Fibroblast of skin of scalp (primary cell): ENCODE measurements at regions not wholly inside any gene's neighbourhood (a gene's known extent, or its start where the extent isn't known, plus 50 kb on each side); places are given as distances from the start of the nearest gene placed in this dataset.

Experiments
- DNase-seq: peaks from one replicate; pipeline ENCODE4 v3.0.0-alpha.2; 2013

DNA sequence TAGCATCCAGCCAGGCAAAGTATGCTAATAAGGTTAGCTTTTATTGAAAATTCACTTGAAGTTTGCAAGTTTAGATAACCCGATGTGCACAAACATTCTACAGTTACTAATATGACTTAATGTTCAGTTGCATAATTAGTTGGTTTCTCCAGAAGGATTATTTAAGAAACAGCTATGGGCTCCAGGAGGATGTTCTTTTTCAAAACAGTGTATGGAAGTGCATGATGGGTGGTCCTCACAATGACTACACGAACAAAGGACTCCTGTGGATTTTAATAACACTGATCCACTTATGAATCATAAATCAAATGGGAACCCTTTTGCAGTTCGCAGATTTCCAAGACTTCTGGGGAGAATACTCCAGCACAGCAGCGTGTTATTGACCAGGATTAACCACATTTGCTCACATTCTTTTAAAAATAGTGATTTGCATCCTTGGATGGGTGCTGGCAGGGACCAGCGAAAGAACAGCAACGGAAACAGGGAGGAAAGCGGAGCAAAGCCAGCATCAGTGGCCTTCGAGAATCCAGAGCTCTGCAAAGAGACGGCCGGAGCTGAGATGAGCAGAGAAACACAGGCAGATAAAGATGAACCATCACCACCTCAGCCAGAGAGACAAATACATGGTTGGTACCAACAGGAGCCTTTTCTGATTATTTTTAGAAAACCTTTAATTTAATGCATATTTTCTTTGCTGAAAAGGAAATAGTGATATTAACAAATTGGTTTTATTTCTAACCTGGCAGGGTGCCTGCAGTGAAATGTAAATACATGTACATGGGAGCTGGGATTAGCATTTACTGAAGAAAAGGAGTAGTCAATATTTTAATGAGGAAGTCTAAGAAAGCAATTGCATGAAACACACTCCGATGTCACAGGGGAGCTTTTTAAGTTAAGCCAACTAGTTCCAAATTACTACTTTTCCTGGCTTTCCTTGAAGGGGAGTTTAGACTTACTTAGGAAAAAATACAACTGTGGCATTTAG lies 623.2 kb upstream of the ZFHX3 start:
- peak; percentile 1 for DNase-seq

DNA sequence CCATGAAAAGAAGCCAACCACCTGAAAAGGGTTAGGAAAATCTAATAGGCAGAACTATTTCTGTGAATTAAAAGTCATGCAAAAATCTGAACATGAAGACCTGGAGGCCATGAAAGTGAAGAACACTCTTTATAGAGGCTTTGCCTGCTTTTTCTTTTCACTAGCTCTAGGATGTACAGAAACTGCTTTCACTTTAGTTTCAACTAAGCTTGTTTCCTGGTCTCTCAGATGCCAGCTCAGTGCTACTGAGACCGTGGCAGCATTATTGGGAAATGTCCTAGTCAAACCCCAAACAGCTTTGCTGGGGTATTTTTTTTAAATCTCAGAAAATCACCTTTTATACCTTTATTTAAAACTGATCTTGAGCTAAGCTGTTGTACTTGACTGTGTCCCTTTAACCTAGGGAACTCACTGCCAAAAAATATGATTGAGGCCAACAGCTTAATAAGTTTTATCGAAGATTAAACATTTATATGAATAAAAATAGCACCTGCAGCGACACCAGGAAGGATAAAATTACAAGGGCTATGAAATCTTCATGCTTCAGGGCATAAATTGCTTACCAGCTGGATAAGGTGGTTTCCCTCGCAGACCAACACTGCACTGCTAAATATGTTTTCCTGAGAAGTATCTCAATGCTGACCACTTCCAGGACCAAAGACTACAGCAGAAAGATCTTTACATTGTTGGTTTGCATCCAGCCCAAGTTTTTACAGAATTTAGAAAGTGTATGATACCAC lies 621.8 kb upstream of the ZFHX3 start:
- DNase-seq = no peak

DNA sequence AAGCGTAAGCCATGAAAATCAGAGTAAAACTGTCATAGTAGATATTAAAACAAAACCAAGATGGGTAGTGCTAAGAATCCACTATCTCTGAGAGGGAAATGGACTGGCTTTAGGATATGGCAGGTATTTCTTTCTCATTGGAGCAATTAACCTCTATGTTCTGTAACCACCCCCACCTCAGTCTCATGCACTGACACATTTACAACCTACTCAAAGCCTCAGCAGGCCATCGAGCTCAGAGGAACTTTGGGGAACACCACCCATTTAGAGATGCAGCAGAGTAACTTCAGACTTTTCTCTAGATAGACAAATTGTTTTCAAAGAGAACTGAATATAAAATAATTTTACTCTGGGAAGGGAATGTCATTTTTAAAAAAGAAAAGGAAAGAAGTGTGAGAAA lies 615.8 kb upstream of the ZFHX3 start:
- no peak for DNase-seq

DNA sequence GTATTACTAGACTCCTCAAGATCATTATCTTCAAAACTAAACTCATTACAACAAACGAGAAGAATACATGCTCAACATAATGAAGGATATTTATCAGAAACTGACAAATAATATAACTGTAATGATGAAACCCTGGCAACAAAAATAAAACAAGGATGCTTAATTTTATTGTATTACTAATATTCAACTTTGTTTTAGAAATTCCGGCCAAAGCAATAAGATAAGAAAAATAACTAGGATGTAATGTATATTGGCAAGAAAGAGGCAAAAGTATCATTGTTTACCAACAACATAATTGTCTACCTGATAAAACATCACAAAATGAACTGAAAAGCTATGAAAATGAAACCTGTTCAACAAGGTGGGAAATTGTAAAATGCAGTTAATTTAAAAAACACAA lies 588.3 kb upstream of the ZFHX3 start:
- no peak for DNase-seq

DNA sequence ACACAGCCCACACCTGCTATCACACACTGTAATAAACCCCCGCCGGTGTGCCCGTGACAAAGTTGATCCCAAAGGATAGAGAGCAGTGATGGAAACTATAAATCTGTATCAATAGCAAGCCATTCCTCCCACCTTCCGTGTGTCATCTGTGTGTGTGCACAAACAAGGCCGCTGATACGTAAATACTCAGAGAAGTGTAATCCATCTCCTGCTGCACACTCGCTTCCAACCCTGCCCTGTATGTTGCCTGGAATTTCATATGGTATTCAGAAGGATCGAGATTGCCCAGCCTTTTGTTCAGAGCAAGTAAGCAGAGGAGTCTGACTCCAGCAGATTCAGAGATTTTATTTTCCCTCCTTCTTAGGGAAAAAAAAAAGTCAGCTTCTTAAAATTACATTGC lies 581.1 kb upstream of the ZFHX3 start:
- no peak for DNase-seq

DNA sequence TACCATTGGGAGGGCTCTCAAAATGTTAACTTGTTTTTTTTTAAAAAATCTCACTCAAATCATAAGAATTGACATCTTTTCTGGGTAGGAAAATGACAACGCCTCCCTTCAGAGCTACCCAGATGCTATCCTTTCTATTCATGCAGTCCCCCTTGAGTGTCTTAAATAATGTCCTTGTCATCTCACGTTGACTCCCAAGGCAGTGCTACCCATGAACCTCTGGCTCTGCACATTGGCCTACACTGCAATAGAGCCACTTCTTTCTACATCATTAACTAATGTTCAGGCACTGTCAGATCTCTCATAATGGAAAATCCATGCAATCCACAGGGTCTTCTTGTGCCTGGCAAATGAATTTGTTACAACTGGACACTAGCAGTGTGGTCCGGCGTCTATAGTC lies 569.8 kb upstream of the ZFHX3 start:
- no peak for DNase-seq

DNA sequence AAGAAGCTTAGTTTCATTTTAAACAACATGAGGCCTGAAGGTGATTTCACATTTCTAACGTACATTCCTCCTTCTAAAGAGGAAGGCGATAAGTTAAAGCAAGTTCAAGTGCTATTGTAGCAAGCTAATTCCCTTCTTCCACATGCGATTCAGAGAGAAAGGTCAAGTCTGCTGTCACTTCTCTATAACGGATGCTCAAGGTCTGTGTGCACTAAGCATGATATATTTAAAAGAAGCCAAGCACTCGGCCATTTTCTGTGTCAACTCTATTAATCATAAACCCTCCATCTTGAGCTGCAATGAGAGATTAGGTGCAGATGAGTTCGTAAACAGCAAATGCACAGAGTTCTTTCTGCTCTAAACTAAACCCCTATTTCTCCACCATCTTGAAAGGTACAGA lies 568.8 kb upstream of the ZFHX3 start:
- no peak for DNase-seq

DNA sequence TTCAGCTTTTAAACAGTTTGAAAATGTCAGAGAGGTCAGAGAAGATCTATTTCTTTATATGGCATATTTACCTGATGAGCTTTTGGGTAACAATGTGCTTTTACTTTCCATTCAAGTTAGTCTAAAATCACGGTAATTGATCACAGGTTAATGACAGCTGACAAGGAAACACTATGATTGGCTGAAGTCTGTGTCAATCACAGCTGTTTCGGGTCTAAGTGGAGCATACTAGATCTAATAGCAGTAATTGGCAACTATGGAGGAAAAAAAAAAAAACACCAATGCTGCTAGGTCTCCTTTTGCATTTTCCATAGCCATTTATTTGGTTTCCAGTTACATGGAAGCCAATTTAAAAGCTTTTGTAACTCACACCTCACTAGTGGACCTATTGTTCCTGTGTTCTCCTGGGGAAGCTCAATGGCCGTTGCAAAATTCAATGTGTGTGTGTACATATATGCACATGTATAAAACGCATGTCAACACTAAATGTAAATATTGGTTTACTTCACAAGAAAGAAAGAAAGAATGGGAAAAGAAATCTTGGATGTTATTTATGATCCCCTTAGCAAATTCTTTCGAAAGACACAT lies 568.3 kb upstream of the ZFHX3 start:
- peak; percentile 4 for DNase-seq

DNA sequence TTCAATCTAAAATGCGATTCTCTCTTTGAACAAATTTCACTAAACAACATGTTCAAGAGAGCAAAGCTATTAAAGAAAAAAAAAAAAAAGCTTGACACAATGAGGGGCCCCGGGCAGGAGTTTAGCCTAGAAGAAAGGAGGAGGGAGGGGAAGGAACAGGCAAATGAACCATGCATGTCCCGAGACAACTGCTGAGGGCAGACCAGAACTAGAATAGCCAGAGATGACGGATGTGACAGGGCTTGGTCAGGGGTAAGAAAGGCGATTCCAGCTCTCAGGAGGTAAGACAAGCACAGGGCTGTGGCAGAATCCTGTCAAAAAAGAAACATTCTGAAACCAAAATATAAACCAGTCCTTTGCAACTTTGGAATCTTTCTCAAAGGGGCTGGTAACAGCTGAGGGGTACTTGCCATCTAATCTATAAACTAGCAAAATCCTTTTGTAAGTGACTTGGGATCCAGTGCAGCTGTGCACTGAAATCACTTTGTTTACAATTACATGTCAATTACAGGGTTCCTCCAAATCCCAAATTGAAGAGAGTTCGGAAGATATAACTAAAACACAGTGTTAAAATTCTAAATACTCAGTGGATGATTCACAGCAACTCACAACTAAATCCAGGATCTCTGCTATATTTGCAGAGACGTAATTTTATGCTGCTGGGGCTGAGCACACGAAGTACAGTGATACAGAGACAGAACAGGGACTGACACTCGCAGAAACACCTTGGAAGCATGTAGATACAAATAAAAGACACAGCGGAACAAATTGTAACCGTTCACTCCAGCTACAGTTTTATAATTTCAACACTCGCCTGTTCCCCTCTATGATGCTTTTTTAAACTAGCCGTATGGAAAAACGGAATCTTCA lies 567.4 kb upstream of the ZFHX3 start:
- DNase-seq = no peak

DNA sequence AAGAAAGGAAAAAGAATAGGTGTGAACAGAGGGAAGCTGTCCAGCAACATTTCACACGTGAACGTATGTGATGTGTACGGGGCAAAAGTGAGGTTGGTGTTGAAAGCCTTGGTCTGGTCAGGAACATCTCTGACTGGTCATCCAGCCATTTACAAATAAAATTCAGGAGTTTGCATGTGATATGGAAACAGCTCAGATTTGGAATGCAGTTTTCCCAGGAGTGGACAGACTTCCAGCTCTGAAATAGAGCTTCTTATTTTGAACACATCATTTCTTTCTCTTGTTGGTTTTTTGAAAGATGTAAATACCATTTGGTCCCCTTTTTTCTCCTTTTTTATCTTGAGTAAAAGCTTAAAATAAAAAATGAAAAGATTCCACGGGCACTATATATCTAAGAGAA lies 566.2 kb upstream of the ZFHX3 start:
- DNase-seq = no peak

DNA sequence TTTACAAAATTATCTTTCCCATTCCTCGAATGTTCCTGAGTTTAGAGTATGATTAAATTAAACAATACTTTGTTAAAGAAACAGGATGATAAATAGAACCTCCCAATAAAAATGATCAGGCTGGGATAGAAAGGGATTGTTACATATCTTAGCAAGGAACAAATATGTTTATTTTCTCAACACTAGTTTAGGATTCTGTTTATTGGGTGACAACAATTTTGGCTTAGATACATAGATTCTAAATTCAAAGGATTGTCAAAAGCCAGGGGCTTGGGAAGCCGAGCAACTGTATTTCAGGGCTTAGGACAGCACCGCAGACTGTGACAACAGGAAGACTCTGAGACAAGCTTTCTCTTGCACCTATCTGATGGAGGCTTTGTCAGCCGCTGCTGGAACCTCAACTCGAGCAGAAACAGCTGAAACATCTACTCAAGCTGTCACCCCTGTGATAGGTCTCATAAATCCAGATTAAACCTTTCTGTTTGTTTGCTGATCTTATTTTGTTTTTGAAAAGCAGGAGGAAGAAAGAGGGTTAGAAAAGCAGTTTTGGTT lies 562.8 kb upstream of the ZFHX3 start:
- no peak for DNase-seq

DNA sequence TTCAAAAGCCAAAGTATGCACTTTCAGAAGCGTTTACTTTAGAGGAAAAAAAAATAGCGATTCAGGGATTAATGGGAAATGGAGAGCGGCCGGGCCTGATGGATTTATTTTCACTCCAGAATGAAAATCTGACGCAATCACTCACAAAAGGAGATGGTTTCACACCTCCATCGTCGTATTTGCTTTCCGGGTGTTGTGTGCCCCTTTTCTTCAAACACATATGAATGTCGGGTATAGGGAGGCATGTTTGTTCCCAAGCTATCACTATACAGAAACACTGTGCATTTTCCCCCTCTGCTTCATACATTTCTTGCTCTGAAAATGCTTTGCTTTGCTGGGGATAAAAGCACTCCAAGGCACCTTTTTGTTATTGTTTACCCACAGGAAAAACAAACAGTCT lies 562.2 kb upstream of the ZFHX3 start:
- no peak for DNase-seq

DNA sequence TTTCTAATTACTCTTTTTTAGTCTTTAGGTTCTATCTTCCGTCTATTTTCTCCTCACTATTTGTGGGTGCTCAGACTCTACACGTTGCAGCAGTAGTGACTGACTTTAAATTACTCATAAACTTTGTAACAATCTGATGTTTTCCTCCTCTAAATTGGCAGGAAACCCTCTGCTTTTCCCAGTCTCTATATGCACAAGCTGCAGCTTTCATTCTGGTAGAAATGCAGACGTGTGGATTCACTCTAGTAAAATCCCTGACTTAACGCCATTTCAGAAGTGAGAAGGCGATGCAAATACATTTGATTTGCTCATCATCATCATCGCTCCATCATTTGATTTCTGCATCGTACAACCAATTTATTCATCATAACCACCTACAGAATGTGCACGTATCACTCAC lies 561.0 kb upstream of the ZFHX3 start:
- no peak for DNase-seq

DNA sequence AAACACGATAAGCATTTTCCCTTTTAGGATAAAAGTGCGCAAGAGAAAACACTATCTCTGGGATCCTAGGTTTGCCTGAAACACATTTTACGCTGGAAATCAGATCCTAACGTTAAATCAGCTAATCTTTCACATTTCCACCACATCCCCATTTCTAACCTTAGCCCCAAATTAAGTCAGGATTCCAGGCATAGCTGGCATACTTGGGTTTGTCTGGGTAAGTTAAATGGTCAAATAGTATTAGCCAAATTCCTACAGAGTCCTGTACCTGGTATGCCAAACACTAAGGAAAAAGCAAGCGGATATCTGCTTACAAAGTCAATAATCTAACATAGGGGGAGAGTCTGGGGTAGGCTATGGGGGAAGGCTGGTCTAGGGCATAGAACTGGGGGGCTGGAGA lies 557.4 kb upstream of the ZFHX3 start:
- DNase-seq = peak; percentile 4

DNA sequence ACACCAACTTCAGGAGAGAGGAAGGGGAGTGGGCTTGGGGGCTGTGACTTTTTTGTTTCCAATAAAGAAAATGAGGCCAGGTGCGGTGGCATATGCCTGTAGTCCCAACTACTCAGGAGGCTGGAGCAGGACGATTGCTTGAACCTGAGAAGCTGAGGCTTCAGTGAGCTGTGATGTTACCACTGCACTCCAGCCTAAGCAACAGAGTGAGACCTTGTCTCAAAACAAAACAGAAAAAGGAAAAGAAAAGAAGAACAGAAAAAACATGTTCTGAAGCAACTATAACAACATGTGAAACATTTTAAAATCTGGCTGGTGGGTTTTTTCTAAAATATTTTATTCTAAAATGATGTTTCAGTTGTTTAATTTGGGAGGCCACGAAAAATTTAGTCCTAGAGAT lies 554.0 kb upstream of the ZFHX3 start:
- DNase-seq = no peak

DNA sequence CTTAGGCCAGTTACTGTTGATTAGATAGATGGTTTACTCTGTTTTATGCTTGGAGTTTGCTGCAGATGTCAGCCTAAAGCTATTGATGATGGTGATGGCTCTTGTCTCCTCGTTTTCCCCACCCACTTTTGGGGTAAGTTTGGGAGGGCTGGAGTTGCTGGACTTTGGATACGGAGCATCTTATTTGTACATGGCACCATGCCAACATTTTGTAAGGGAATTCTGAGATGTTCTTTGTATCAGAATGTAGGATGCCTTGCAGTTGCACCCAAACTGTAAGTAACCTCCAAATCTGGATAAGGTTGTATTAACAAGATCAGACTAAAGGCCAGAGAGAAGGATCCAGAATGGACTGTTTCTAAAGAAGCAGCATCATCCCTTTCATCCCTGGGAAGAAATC lies 551.9 kb upstream of the ZFHX3 start:
- DNase-seq = no peak

DNA sequence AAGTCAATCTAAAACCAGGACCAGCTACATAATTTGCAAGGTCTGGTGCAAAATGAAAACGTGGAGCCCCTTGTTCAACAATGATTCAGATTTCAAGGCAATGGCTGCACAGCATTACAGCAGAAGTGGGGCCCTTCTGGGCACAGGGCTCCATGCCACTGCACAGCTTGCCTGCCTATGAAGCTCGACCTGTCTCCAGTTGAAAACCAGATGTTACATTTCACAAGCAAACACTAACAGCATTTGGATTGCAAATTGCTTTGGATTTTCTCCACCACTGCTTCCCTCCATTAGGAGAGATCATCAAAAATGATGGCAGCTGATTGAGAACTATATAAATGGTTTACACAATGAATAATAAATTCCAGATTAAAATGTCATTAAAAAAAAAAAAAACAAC lies 551.4 kb upstream of the ZFHX3 start:
- no peak for DNase-seq

DNA sequence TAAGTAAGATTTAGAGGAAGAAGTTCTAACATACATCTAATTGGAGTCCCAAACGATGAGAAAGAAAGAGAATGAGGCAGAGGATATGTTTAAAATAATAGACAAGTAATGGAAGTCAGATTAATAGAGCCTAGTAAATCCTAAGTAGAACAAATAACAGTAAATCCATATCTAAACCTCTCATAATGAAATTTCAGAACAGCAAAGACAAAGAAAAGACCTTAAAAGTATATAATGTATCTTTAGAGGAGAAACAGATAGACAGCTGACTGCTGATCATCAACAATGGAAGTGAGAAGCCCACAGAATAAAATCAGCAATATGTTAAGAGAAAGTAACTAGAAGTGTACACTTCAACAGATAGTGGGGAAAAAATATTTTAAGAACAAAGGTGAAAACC lies 536.2 kb upstream of the ZFHX3 start:
- DNase-seq = no peak

DNA sequence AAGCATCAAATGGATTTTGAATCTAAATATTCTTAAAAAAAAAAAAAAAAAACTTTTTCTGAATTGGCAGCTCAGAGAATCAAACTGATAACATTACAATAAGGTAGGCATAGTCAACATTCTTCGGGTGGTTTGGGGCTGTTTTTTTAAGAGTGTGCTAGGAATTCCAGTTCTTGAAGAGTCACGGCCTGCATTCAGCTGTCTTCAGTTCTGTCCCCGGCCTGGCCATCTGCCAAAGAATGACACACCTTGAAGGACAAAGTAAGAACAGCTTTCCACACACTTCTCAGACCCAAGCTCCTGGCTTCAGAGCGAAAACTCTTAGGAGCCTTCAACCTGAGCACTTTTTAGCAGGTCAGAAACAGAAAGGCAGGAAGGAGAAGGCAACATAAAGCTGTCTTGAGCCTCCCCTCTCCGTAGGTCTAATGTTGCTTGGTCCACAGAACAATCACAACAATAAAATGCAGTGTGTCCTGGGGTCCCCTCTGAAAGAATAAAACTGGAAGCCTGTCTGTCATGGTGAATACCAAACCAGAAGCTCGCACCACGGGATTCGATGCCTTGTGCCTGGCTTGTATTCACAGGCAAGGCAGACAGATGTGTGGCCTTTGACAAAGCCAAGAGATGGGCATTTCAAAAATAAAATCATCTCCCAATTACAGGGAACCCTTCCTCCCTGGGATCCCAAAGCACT lies 524.4 kb upstream of the ZFHX3 start:
- DNase-seq = peak; percentile 75

DNA sequence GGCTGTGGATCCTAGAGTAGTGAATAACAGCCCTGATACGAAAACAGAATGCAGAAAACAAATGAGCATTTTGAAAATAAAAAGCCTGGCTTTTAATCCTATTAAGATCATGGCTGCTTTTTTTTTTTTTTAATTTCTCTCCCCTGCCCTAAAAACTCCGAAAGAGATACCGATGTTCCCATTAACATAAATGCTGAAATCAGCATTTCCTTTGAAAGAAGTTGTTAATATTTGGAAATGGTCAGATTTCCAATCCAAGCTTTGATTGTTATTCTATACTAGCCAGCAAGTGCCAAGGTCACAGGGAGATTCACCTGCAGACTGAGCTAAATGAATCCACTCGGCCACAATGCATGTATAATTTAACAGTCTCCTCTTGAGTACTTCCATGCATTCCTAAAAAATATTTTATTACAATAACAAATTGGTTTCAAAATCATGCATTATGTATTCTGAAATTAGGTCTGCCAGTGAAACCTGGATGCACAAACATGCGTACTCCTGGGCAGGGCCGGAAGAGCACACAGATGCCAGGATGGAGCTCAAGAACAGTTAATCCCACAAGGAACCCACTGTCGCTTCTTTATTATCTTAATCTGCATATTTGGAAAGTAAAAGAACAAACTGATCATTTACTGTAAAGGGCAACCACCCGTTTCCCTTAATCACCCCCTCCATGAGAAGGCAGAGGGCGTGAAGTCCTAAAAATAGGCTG lies 521.5 kb upstream of the ZFHX3 start:
- no peak for DNase-seq

DNA sequence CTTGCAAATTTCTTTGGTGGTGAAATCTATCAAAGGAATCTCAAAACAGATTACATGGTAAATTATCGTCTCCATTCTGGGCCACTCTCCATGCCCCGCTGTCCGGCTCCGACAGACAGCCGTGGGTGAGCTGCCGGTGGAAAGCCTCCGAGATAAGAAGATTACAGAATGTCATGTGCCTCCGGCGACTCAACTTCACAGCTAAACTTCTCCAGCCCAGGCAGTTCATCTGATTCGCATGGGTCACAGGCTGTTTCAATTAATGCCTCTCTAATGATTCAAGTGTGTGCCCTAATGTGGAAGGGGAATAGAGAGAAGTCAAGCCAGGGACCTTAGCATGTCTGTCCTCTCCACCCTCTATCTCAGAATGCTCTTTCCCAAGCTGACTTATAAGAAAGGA lies 520.8 kb upstream of the ZFHX3 start:
- no peak for DNase-seq
